Glutamatergic neuron (in vitro differentiated cells): ENCODE measurements at regions not wholly inside any gene's neighbourhood (a gene's known extent, or its start where the extent isn't known, plus 50 kb on each side); places are given as distances from the start of the nearest gene placed in this dataset.
"Not testable (repeated sequence)": the region's sequence is repeated elsewhere in the genome, so short reads cannot be mapped to it uniquely, and the experiment has no call there.

Experiments used
- DNase-seq: peaks from one replicate; pipeline ENCODE4 v3.0.0; 2022
- H3K27ac Mint-ChIP-seq: one replicate; pipeline ENCODE4 v1.8.0; 2020; ENCODE audit warnings: mild to moderate bottlenecking, mixed read lengths, inconsistent platforms; ENCODE audit not compliant: unreplicated experiment
- H3K27me3 Mint-ChIP-seq: one replicate; pipeline ENCODE4 v1.8.0; 2020; ENCODE audit warnings: mild to moderate bottlenecking, moderate library complexity, mixed read lengths, inconsistent platforms; ENCODE audit not compliant: unreplicated experiment
- H3K36me3 Mint-ChIP-seq: one replicate; pipeline ENCODE4 v1.8.0; 2020; ENCODE audit warnings: mild to moderate bottlenecking, mixed read lengths, inconsistent platforms; ENCODE audit not compliant: unreplicated experiment
- H3K4me1 Mint-ChIP-seq: one replicate; pipeline ENCODE4 v1.8.0; 2020; ENCODE audit warnings: mild to moderate bottlenecking, low read depth, mixed read lengths, inconsistent platforms; ENCODE audit not compliant: unreplicated experiment
- H3K4me3 Mint-ChIP-seq: one replicate; pipeline ENCODE4 v1.8.0; 2020; ENCODE audit warnings: mild to moderate bottlenecking, mixed read lengths, inconsistent platforms; ENCODE audit not compliant: unreplicated experiment
- H3K9me3 Mint-ChIP-seq: one replicate; pipeline ENCODE4 v1.8.0; 2020; ENCODE audit warnings: mild to moderate bottlenecking, moderate library complexity, mixed read lengths, inconsistent platforms; ENCODE audit not compliant: unreplicated experiment
- TF ChIP-seq, protein P1 (sequence below): fragments of 200-600 bp; sonication (generic); IDR thresholded peaks from one replicate; pipeline ENCODE4 v1.5.0; 2021; ENCODE audit not compliant: partially characterized antibody, unreplicated experiment

- H3K9me3 Mint-ChIP-seq = peaks cover 2% of the 10 kb centered on the region
- TF ChIP-seq, protein P1, sequence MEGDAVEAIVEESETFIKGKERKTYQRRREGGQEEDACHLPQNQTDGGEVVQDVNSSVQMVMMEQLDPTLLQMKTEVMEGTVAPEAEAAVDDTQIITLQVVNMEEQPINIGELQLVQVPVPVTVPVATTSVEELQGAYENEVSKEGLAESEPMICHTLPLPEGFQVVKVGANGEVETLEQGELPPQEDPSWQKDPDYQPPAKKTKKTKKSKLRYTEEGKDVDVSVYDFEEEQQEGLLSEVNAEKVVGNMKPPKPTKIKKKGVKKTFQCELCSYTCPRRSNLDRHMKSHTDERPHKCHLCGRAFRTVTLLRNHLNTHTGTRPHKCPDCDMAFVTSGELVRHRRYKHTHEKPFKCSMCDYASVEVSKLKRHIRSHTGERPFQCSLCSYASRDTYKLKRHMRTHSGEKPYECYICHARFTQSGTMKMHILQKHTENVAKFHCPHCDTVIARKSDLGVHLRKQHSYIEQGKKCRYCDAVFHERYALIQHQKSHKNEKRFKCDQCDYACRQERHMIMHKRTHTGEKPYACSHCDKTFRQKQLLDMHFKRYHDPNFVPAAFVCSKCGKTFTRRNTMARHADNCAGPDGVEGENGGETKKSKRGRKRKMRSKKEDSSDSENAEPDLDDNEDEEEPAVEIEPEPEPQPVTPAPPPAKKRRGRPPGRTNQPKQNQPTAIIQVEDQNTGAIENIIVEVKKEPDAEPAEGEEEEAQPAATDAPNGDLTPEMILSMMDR = no peak
- H3K27me3 Mint-ChIP-seq = no peaks in the 10 kb centered on the region
- H3K4me1 Mint-ChIP-seq = peaks cover 4% of the 10 kb centered on the region
- no peak overlapping the region for H3K27ac Mint-ChIP-seq
- DNase-seq = no peak
- no peaks in the 10 kb centered on the region for H3K36me3 Mint-ChIP-seq
- no peak overlapping the region for H3K4me3 Mint-ChIP-seq
Observed at GRCh38 chr1:242826701-242827336, 302.3 kb upstream of the PLD5 start.

DNA sequence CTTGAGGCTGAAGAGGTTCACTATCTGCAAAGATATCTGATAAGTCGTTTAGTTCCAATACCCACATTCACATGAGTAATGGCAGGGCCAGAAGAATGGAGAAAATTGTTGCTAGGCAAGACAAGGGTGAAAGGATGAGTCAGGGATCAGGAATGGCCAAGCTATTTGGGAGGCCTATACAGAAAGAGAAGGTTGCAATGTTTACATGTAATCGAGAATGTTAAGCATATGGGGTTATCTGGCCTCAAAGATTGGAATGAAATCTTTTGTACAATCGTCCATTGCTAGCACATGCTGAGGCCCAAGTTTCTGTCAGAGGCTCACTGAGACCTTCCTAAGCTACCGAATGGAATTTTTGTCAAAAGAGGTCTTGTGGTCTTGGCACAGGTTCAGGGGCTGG lies 299.9 kb upstream of the PLD5 start:
- H3K4me1 Mint-ChIP-seq = peaks cover 4% of the 10 kb centered on the region
- no peak overlapping the region for H3K4me3 Mint-ChIP-seq
- no peaks in the 10 kb centered on the region for H3K27me3 Mint-ChIP-seq
- H3K36me3 Mint-ChIP-seq = no peaks in the 10 kb centered on the region
- TF ChIP-seq, protein P1 = no peak
- H3K27ac Mint-ChIP-seq = no peak overlapping the region
- peaks cover 2% of the 10 kb centered on the region for H3K9me3 Mint-ChIP-seq
- DNase-seq = no peak

- Mint-ChIP-seq H3K4me3 (no peak overlapping the region), H3K27me3 (no peaks in the 10 kb centered on the region), H3K36me3 (no peaks in the 10 kb centered on the region), H3K9me3 (no peaks in the 10 kb centered on the region), H3K4me1 (no peaks in the 10 kb centered on the region), H3K27ac (no peak overlapping the region)
- TF ChIP-seq, protein P1 = no peak
- no peak for DNase-seq
Observed at GRCh38 chr1:242813490-242814091, 289.1 kb upstream of the PLD5 start.

DNA sequence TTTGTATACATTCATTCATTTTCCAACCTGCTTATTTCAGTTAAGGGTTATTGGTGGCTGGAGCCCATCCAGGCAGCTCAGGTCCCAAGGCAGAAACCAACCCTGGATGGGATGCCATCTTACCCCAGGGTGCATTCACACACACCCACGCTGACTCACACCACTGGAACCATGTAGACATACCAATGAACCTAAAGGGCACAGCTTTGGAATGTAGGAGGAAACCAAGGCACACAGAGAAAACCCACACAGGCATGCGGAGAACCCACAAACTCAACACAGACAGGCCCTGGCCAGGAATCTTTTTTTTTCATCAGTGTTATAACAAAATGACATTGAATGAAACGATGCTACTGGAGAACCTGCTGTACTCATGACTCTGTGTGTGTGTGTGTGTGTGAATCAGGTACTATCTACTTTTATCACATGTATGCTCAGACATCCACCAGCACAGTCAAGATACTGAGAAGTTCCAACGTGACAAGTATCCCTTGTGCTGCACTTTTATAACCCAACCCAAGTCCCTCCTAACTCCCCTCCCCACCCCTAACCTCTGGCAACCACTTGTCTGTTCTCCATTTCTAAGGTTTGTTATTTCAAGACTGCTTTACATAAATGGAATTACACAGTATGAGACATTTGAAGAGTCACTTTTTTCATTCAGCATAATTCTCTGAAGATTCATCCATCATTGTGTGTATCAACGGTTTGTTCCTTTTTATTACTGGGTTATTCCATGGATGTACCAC lies 286.8 kb upstream of the PLD5 start:
- Mint-ChIP-seq H3K27me3 (no peaks in the 10 kb centered on the region), H3K27ac (no peak overlapping the region), H3K4me3 (no peak overlapping the region), H3K4me1 (no peaks in the 10 kb centered on the region), H3K9me3 (no peaks in the 10 kb centered on the region), H3K36me3 (no peaks in the 10 kb centered on the region)
- TF ChIP-seq, protein P1 = no peak
- DNase-seq = no peak

DNA sequence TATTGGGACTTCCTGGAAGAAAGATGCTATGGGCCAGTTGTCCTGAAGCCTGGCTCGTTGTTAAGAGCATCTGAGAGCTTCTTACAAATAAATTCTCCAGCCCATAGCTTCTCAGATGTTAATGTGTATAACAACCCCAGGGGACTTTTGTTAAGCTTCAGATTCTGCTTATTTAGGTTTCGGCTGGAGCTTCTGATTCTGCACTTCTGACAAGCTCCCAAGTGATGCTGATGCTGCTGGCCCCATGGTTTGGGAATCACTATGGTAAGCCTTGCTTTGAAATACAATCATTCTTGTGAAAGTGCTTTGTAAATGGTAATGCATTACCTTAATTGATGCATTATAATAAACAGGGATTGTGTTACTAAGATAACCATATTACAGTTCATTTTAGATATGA lies 281.8 kb upstream of the PLD5 start:
- H3K36me3 Mint-ChIP-seq = no peaks in the 10 kb centered on the region
- no peak overlapping the region for H3K4me3 Mint-ChIP-seq
- DNase-seq = no peak
- no peaks in the 10 kb centered on the region for H3K4me1 Mint-ChIP-seq
- H3K27ac Mint-ChIP-seq = peak overlapping the region; percentile 29
- TF ChIP-seq, protein P1 = no peak
- H3K9me3 Mint-ChIP-seq = no peaks in the 10 kb centered on the region
- no peaks in the 10 kb centered on the region for H3K27me3 Mint-ChIP-seq

DNA sequence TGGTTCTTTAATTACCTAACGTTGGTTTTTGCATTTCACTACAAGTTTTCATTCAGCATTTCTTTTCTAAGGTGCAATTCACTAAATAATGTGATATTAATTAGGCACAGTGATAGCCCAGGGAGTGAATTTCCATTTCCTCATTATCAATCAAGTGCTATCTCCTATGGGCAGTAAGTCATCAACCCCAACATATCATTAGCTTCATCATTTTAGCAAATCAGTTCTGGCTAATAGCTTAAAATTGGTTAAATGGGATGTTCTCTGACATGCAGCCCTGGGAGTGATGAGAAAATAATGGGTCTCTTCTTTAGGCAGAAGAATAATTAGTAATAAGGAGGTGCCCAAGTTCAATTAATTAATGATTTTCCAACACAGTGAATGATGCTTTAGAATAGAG lies 280.9 kb upstream of the PLD5 start:
- H3K9me3 Mint-ChIP-seq, H3K27me3 Mint-ChIP-seq, DNase-seq, H3K36me3 Mint-ChIP-seq, H3K27ac Mint-ChIP-seq, H3K4me1 Mint-ChIP-seq, H3K4me3 Mint-ChIP-seq: not testable (repeated sequence)
